AG04450 (cell line): ENCODE measurements at regions not wholly inside any gene's neighbourhood (a gene's known extent, or its start where the extent isn't known, plus 50 kb on each side); places are given as distances from the start of the nearest gene placed in this dataset.
"Not testable (repeated sequence)": the region's sequence is repeated elsewhere in the genome, so short reads cannot be mapped to it uniquely, and the experiment has no call there.

Experiments
- CTCF ChIA-PET: fragments of 300-600, 350-600 bp; formaldehyde crosslinking; extraction: SDS; loops from one replicate; lab custom pipeline; 2022; ENCODE audit warnings: antibody characterized with exemption, inconsistent platforms; lab: Charles Lee
- POLR2A ChIA-PET: fragments of 350-600 bp; formaldehyde crosslinking; extraction: SDS; loops from one replicate; lab custom pipeline; 2021; ENCODE audit warnings: antibody characterized with exemption, inconsistent platforms; lab: Yijun Ruan, JAX
- DNase-seq: peaks from one replicate; pipeline ENCODE4 v3.0.0-alpha.2; 2011; ENCODE audit warnings: low read depth, low spot score
- H3K27ac ChIP-seq: one replicate; pipeline ENCODE4 v1.5.1; 2012; ENCODE audit warnings: low read depth, low read length, control low read depth
- H3K27me3 ChIP-seq: one replicate; pipeline ENCODE4 v1.6.0; 2012; ENCODE audit warnings: low read length; ENCODE audit not compliant: control insufficient read depth, insufficient read depth
- H3K4me3 ChIP-seq: 2 replicates; pipeline ENCODE4 v1.5.1; 2011; ENCODE audit warnings: mild to moderate bottlenecking, low read depth, low read length, control low read depth
- H3K9me3 ChIP-seq: 2 replicates; pipeline ENCODE4 v1.5.1; 2012; ENCODE audit warnings: low read length; ENCODE audit not compliant: control insufficient read depth, insufficient read depth
- TF ChIP-seq, protein P1 (sequence below): IDR thresholded peaks from 2 replicates; pipeline ENCODE4 v1.5.1; 2011; ENCODE audit warnings: low read depth, low read length, control low read depth, inconsistent platforms

DNA sequence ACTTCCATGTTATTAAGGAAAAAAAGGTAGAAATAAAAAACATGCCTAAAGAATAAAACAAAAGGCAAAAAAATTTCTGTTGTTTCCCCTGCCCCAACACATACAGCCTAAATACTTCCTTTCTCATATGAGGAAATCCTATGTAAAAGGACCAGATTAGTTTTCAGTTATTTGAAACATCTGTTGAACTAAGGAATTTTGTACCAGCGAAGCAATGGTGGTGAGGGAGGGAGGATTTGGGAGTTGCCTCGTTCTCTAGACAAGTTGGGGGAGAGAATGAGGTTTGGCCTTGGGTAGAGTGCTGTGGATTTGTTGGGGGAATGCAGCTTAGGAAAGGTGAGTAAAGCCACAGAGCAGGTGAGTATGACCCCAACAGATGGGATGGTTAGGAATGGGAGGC is 141.5 kb upstream of the RFLNA start:
- Histone ChIP-seq H3K9me3 (no peaks in the 10 kb centered on the region), H3K27ac (no peak overlapping the region), H3K4me3 (no peak overlapping the region), H3K27me3 (peaks cover 12% of the 10 kb centered on the region)
- ChIA-PET CTCF (no interaction called here), POLR2A (no interaction called here)
- no peak for DNase-seq
- TF ChIP-seq, protein P1, sequence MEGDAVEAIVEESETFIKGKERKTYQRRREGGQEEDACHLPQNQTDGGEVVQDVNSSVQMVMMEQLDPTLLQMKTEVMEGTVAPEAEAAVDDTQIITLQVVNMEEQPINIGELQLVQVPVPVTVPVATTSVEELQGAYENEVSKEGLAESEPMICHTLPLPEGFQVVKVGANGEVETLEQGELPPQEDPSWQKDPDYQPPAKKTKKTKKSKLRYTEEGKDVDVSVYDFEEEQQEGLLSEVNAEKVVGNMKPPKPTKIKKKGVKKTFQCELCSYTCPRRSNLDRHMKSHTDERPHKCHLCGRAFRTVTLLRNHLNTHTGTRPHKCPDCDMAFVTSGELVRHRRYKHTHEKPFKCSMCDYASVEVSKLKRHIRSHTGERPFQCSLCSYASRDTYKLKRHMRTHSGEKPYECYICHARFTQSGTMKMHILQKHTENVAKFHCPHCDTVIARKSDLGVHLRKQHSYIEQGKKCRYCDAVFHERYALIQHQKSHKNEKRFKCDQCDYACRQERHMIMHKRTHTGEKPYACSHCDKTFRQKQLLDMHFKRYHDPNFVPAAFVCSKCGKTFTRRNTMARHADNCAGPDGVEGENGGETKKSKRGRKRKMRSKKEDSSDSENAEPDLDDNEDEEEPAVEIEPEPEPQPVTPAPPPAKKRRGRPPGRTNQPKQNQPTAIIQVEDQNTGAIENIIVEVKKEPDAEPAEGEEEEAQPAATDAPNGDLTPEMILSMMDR: no peak

DNA sequence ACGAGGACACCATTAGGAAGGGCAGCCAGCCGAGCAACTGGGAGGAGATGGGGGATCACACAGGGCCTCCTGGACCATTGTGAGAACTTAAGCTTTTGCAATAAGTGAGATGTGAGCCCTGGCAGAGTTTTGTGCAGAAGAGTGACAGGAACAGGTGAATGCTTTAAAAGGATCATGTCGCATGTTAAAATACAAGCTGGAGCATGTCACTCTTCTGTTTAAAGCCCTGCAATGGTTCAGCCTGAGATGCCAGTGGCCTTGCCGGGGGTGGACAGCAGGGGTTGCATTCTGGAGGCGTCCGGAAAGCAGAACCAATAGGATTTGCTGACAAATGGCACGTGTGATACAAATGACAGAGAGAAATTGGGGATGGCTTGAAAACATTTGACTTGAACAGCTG is 137.5 kb upstream of the RFLNA start:
- Histone ChIP-seq H3K4me3 (no peak overlapping the region), H3K27ac (no peak overlapping the region), H3K27me3 (peaks cover 15% of the 10 kb centered on the region), H3K9me3 (no peaks in the 10 kb centered on the region)
- ChIA-PET CTCF (no interaction called here), POLR2A (no interaction called here)
- TF ChIP-seq, protein P1: no peak
- DNase-seq: no peak

DNA sequence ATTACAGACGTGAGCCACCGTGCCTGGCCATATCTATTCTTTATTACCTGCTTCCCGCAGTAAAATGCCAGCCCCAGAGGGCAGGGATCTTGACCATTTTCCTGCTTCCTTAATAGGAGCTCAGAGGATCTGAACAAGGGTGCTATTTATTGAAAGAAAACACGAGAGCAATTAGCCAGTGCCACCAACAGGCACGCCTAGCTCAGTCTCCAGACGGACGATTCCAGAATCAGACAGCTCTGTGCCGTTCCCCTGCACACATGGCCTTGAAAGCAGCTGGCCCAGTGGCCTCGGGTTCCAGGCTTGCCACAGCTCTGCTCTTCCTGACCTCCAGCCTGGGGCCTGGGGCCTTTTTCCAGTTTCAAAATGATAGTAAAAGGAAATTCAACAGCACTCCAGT is 135.2 kb upstream of the RFLNA start:
- DNase-seq: no peak
- Histone ChIP-seq H3K9me3 (no peaks in the 10 kb centered on the region), H3K27me3 (peaks cover 16% of the 10 kb centered on the region), H3K4me3 (no peak overlapping the region), H3K27ac (no peak overlapping the region)
- ChIA-PET POLR2A (no interaction called here), CTCF (interaction anchor here (0.6 kb wide), 1 partner anchor 306 kb away, joined by 4 read pairs; no protein-coding TSS in a partner anchor)
- TF ChIP-seq, protein P1: no peak

DNA sequence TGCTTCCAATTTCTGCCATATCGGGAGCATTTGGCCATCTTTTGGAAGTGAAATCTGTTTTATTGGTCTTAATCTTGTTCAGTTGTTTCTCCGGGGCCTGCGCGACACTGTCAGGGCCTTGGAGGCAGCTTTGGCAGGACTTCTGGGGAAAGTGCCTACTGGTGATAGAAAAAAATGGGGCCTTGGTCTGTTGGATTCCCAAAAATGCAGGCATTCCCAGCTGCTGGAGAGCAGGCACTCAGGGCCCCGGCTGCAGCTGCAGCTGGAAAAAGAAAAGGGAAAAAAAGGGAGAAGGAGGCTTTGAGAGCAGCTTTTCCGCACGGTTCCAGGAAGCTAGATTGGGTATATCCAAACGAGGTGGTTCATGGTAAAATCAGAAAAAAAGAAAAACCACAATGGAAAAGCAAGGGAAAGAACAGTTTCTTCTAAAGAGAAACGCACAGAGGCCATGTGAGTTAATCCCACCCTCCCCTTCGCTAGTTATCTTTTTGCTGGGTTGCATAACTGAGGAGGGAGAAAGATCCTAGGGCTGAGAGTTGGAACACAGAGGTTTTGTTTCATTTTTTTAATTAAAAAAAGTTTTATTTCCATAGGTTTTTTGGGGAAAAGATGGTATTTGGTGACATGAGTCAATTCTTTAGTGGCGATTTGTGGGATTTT is 134.7 kb upstream of the RFLNA start:
- Histone ChIP-seq H3K4me3 (no peak overlapping the region), H3K9me3 (no peaks in the 10 kb centered on the region), H3K27me3 (peaks cover 16% of the 10 kb centered on the region), H3K27ac (no peak overlapping the region)
- no peak for DNase-seq
- ChIA-PET CTCF (no interaction called here), POLR2A (no interaction called here)
- TF ChIP-seq, protein P1: no peak

DNA sequence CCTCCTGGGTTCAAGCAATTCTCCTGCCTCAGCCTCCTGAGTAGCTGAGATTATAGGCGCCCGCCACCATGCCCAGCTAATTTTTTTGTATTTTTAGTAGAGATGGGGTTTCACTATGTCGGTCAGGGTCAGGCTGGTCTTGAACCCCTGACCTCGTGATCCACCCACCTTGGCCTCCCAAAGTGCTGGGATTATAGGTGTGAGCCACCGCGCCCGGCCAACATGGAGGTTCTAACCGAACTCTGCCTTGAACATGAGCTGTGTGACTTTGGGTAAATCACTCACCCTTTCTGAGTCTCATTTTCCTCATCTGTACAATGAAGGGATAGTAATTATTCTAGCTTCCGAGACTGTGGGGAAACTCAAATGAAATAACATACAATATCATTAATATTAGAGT is 133.5 kb upstream of the RFLNA start:
- DNase-seq, H3K4me3 ChIP-seq, POLR2A ChIA-PET, CTCF ChIA-PET, H3K27ac ChIP-seq, H3K9me3 ChIP-seq: not testable (repeated sequence)
- H3K27me3 ChIP-seq: peaks cover 17% of the 10 kb centered on the region
